CD4-positive, CD25-positive, alpha-beta regulatory T cell (primary cell): ENCODE measurements at regions not wholly inside any gene's neighbourhood (a gene's known extent, or its start where the extent isn't known, plus 50 kb on each side); places are given as distances from the start of the nearest gene placed in this dataset.

Experiments
- ATAC-seq, 2 donors: fragments of 150-1000 bp; cut with Tn5 transposase; one replicate each; pipeline ENCODE4 v1.10.0; 2021; ENCODE audit warnings: low read depth in 2 of 2, moderate number of reproducible peaks in 2 of 2, moderate library complexity in 1 of 2
- DNase-seq, 3 donors: peaks; one replicate each; pipeline versions ENCODE4 v3.0.0 to v3.0.0-alpha.2; 2012 to 2022; ENCODE audit warnings: mixed read lengths in 1 of 3
- H3K27ac ChIP-seq: one replicate; pipeline ENCODE4 v1.7.0; 2013; ENCODE audit warnings: mild to moderate bottlenecking, low read length; ENCODE audit not compliant: insufficient read depth, poor library complexity, severe bottlenecking
- H3K27me3 ChIP-seq: one replicate; pipeline ENCODE4 v1.7.0; 2013; ENCODE audit warnings: low read length; ENCODE audit not compliant: control insufficient read depth, insufficient read depth
- H3K36me3 ChIP-seq: one replicate; pipeline ENCODE4 v1.7.0; 2013; ENCODE audit warnings: mild to moderate bottlenecking, low read length, moderate library complexity; ENCODE audit not compliant: control insufficient read depth, insufficient read depth
- H3K4me1 ChIP-seq: 2 replicates; pipeline ENCODE4 v1.7.0; 2013; ENCODE audit warnings: mild to moderate bottlenecking, low read length; ENCODE audit not compliant: insufficient read depth, control insufficient read depth, poor library complexity, severe bottlenecking
- H3K4me3 ChIP-seq: one replicate; pipeline ENCODE4 v1.7.0; 2013; ENCODE audit warnings: low read depth, mild to moderate bottlenecking, low read length, moderate library complexity
- H3K9me3 ChIP-seq, 2 experiments: 1 replicate in 1 of 2; 2 replicates in 1 of 2; pipeline ENCODE4 v1.7.0; 2013; ENCODE audit warnings: low read length in 2 of 2, mild to moderate bottlenecking in 1 of 2, moderate library complexity in 1 of 2; ENCODE audit not compliant: control insufficient read depth in 2 of 2
- H3K27ac Mint-ChIP-seq, 3 donors: one replicate each; pipeline ENCODE4 v1.8.0; 2020 to 2022; ENCODE audit warnings: mild to moderate bottlenecking in 3 of 3, mixed read lengths in 3 of 3, moderate library complexity in 2 of 3
- H3K27me3 Mint-ChIP-seq: one replicate; pipeline ENCODE4 v1.8.0; 2022; ENCODE audit warnings: mild to moderate bottlenecking, mixed read lengths
- H3K36me3 Mint-ChIP-seq: one replicate; pipeline ENCODE4 v1.8.0; 2020; ENCODE audit warnings: mixed read lengths
- H3K4me1 Mint-ChIP-seq, 4 donors: one replicate each; pipeline ENCODE4 v1.8.0; 2020 to 2022; ENCODE audit warnings: mixed read lengths in 4 of 4, mild to moderate bottlenecking in 1 of 4
- H3K4me3 Mint-ChIP-seq, 4 donors: one replicate each; pipeline ENCODE4 v1.8.0; 2020 to 2022; ENCODE audit warnings: mild to moderate bottlenecking in 4 of 4, mixed read lengths in 4 of 4, moderate library complexity in 3 of 4
- H3K9me3 Mint-ChIP-seq, 7 donors: one replicate each; pipeline ENCODE4 v1.8.0; 2020 to 2022; ENCODE audit warnings: mixed read lengths in 7 of 7, mild to moderate bottlenecking in 3 of 7, moderate library complexity in 2 of 7

DNA sequence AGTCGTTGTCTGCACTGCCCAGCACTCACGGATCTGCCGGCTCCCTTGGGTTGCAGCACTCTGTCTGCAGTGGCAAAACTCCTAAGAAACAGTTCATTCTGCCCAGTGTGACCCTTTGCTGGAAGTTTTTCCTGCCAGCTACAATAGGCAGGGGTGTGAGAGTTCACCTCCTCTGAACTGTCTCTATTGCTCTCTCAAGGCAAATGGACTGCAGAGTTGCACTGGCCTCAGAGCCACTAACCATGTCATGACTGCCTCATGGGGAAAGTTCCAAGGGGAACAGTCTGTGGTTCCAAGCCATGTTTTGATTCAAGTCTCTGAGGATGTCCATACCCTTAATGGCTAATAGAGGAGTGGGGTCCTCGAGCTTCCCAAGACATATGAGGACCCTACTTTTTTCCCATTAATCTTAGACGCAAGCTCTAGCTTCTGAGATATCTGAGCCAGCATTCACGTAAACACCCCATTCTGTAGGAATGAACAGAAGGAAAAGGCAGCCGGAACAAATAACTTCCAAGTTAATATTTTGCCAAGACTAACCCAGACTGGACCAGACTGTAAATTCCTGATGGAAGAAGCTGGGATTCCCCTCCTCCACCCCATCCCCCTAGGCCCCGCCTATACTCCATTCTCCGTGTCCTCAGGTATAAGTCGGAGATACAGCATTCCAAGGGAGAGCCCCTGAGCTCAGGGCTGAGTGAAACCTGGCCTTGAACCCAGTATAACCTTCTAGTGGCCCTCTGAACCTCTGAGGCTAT lies 93.8 kb upstream of the AKT3 start:
- Histone ChIP-seq H3K27ac (no peak overlapping the region), H3K4me3 (no peak overlapping the region), H3K27me3 (no peaks in the 10 kb centered on the region), H3K4me1 (no peaks in the 10 kb centered on the region), H3K36me3 (no peaks in the 10 kb centered on the region), H3K9me3 (no peaks in the 10 kb centered on the region)
- peaks cover 0 to 2% (median 0%) of the 10 kb centered on the region in 4 donors for H3K4me1 Mint-ChIP-seq
- no peak for ATAC-seq
- peaks cover 15% of the 10 kb centered on the region for H3K27me3 Mint-ChIP-seq
- no peaks in the 10 kb centered on the region for H3K36me3 Mint-ChIP-seq
- H3K27ac Mint-ChIP-seq = no peak overlapping the region
- no peak for DNase-seq
- peaks cover 0 to 2% (median 0%) of the 10 kb centered on the region in 7 donors for H3K9me3 Mint-ChIP-seq
- no peak overlapping the region for H3K4me3 Mint-ChIP-seq

DNA sequence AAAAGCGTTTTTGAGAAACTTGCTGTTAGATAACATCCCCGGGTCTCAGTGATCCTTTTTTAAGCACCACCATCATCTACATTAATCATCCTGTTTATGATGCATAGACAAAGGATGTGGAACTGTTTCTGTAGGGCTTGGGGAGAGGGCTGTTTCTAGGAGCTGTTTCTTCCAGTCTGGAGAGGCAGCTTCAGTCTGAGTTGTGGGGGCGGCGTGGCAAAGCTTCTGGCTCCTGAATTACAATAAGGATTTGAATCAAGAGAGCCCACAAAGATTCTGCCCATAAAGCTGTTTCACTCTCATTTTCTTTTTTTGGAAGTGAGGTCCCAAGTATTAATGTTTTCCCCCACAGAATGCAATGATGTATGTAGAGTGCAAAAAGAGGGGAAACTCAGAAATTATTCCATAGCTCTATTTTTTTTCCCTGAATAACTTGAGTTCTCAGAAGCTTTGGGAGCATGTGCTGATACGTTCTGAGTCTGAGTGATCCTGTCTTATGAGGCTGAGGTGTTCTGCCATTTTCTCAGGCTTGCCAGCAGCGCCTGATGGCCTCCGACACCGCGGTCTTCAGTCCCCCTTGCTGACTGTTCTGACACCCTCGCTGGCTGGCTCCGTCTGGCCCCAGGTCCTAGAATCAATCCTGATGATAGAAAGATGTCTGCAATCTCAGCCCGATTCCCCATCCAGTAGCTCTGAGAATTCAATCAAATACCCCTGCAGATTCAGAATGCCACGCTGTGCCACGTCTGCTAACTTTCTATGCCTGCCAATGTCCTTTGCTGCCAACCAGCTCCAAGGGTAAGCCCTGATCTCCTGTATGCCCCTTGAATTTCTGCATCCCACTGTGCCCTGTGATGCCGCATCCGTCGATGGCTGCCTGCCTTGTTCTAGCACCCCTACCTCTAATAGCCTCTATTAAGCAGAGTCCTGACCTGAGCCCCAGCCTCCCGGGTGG lies 92.4 kb upstream of the AKT3 start:
- Mint-ChIP-seq H3K27ac (peak overlapping the region in 1 of 3 donors; percentile 74), H3K27me3 (peaks cover 15% of the 10 kb centered on the region), H3K4me3 (no peak overlapping the region), H3K4me1 (peaks cover 0 to 2% (median 0%) of the 10 kb centered on the region in 4 donors), H3K36me3 (no peaks in the 10 kb centered on the region), H3K9me3 (peaks cover 0 to 2% (median 0%) of the 10 kb centered on the region in 7 donors)
- Histone ChIP-seq H3K27me3 (no peaks in the 10 kb centered on the region), H3K9me3 (no peaks in the 10 kb centered on the region), H3K4me3 (no peak overlapping the region), H3K36me3 (no peaks in the 10 kb centered on the region), H3K27ac (no peak overlapping the region), H3K4me1 (no peaks in the 10 kb centered on the region)
- ATAC-seq = no peak
- no peak for DNase-seq

DNA sequence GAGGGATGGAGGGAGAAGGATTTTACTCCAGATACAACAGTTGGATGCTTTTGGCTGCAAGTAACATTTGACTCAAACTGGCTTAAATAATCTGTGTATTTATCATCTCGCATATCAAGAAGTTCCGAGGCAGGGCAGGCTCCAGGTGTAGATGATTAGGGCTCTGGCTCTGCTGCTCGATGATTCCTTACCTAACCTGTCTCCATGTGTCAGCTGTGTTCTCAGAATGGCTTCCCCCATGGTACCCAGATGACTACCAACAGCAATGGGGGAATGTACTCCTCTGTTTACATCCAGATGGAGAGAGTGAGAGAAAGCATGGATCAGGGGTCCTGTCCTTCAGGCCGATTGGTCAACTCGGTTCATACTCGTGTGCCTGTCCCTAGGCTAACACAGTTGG lies 90.4 kb upstream of the AKT3 start:
- no peak for DNase-seq
- H3K4me1 ChIP-seq = no peaks in the 10 kb centered on the region
- no peak overlapping the region for H3K4me3 Mint-ChIP-seq
- no peaks in the 10 kb centered on the region for H3K27me3 ChIP-seq
- no peak overlapping the region for H3K27ac ChIP-seq
- H3K4me1 Mint-ChIP-seq = no peaks in the 10 kb centered on the region
- H3K36me3 Mint-ChIP-seq = no peaks in the 10 kb centered on the region
- no peak overlapping the region for H3K4me3 ChIP-seq
- H3K27ac Mint-ChIP-seq = no peak overlapping the region
- ATAC-seq = no peak
- no peaks in the 10 kb centered on the region for H3K9me3 ChIP-seq
- peaks cover 0 to 2% (median under 1%) of the 10 kb centered on the region in 7 donors for H3K9me3 Mint-ChIP-seq
- peaks cover 16% of the 10 kb centered on the region for H3K27me3 Mint-ChIP-seq
- no peaks in the 10 kb centered on the region for H3K36me3 ChIP-seq

DNA sequence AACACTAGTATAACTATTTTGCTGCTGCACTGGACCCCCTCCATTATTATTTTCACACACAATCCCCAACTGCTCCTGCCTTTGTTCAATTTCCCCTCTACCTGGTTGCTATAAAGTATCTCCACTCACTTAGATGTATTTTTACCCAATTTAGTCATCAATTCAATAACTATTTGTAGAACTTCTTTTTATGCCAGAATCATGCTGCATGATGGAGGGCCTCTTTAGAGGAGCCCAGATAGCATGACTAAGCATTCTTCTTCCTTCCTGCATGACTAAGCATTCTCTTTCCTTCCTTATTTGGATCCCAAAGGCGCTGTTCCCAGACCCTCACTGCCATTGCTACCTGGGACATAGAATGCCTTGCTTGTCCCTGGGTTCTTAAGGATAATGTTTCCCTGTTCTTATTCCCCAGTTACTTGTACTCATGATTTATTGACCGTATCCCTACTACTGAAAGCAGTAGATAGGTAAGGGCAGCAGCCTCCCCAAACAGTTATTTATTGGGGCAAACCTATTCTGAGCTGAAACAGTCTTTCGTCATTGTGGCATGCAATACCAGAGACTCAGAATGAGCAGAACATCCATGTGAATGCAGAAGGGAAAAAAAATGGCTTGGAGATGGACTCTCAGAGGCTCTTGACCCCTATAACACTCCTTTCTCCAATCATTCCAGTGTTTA lies 89.3 kb upstream of the AKT3 start:
- H3K27me3 Mint-ChIP-seq = peaks cover 21% of the 10 kb centered on the region
- H3K9me3 Mint-ChIP-seq = peaks cover 0 to 8% (median 3%) of the 10 kb centered on the region in 7 donors
- H3K36me3 Mint-ChIP-seq = no peaks in the 10 kb centered on the region
- Histone ChIP-seq H3K4me1 (no peaks in the 10 kb centered on the region), H3K9me3 (no peaks in the 10 kb centered on the region), H3K27ac (no peak overlapping the region), H3K27me3 (peaks cover 3% of the 10 kb centered on the region), H3K36me3 (no peaks in the 10 kb centered on the region), H3K4me3 (no peak overlapping the region)
- H3K4me3 Mint-ChIP-seq = no peak overlapping the region
- no peaks in the 10 kb centered on the region for H3K4me1 Mint-ChIP-seq
- DNase-seq (no peak), ATAC-seq (no peak)
- no peak overlapping the region for H3K27ac Mint-ChIP-seq

DNA sequence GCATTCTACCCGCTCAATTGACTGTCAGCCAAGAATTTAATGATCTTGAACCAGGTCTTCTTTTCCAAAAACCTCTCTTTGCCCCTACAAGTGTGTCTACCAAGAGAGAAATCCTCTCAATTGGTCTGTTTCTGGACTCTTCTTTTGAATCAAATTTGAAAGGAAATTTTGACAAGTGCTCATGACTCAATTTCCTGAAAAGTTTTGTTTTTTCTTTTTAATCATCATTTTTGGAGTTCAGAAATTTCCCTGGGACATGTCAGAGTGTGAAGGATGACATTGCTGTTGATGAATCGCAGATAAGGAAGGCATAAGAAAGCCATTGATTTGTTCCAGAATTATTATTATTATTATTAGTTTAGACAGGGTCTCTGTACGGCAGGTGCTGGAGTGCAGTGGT lies 88.2 kb upstream of the AKT3 start:
- DNase-seq = no peak
- H3K36me3 ChIP-seq = no peaks in the 10 kb centered on the region
- H3K4me1 ChIP-seq = no peaks in the 10 kb centered on the region
- no peak overlapping the region for H3K4me3 ChIP-seq
- Mint-ChIP-seq H3K4me3 (no peak overlapping the region), H3K36me3 (no peaks in the 10 kb centered on the region), H3K27me3 (peaks cover 21% of the 10 kb centered on the region), H3K27ac (no peak overlapping the region), H3K4me1 (no peaks in the 10 kb centered on the region), H3K9me3 (peaks cover 0 to 8% (median 3%) of the 10 kb centered on the region in 7 donors)
- ATAC-seq = no peak
- no peaks in the 10 kb centered on the region for H3K9me3 ChIP-seq
- H3K27ac ChIP-seq = no peak overlapping the region
- peaks cover 3% of the 10 kb centered on the region for H3K27me3 ChIP-seq

DNA sequence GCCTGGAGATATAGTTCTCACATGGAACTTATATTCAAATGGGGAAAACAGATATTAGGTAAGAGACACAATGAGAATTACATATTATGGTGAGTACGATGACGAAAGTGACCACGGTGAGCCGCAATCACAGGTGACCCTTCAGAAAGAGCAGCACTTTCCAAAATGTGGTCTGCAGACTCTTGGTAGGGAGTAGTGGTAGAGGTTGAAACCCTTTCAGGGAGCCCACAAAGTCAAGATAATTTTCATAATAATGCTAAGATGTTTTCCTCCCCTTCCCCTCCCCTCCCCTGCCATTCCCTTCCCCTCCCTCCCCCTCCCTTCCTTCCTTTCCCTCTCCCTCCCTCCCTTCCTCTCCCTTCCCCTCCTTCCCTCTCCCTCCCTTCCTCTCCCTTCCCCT lies 83.5 kb upstream of the AKT3 start:
- H3K27me3 ChIP-seq = peaks cover 6% of the 10 kb centered on the region
- no peaks in the 10 kb centered on the region for H3K4me1 ChIP-seq
- Mint-ChIP-seq H3K9me3 (peaks cover 0 to 9% (median 5%) of the 10 kb centered on the region in 7 donors), H3K36me3 (no peaks in the 10 kb centered on the region), H3K27me3 (peaks cover 17% of the 10 kb centered on the region), H3K4me1 (no peaks in the 10 kb centered on the region), H3K4me3 (no peak overlapping the region), H3K27ac (no peak overlapping the region)
- ATAC-seq (no peak), DNase-seq (no peak)
- no peak overlapping the region for H3K4me3 ChIP-seq
- H3K27ac ChIP-seq = no peak overlapping the region
- no peaks in the 10 kb centered on the region for H3K36me3 ChIP-seq
- H3K9me3 ChIP-seq = no peaks in the 10 kb centered on the region

DNA sequence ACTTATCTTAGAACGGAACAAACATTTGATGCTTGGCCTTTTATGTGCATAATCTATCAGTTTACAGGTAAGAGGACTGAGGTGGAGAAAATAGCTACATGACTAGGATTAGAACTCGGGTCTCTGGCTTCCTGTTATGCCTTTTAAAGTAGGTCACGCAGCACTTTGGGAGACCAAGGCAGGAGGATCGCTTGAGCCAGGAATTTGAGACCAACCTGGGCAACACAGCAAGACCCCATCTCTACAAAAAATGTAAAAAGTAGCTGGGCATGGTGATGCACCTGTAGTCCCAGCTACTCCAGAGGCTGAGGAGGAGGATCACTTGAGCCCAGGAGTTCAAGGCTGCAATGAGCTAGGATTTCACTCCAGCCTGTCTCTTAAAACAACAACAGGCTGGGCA lies 81.9 kb upstream of the AKT3 start:
- H3K4me1 Mint-ChIP-seq = no peaks in the 10 kb centered on the region
- Histone ChIP-seq H3K4me3 (no peak overlapping the region), H3K27me3 (peaks cover 6% of the 10 kb centered on the region), H3K27ac (no peak overlapping the region), H3K9me3 (no peaks in the 10 kb centered on the region), H3K4me1 (no peaks in the 10 kb centered on the region), H3K36me3 (no peaks in the 10 kb centered on the region)
- peaks cover 17% of the 10 kb centered on the region for H3K27me3 Mint-ChIP-seq
- H3K36me3 Mint-ChIP-seq = no peaks in the 10 kb centered on the region
- ATAC-seq (no peak), DNase-seq (no peak)
- no peak overlapping the region for H3K27ac Mint-ChIP-seq
- no peak overlapping the region for H3K4me3 Mint-ChIP-seq
- peaks cover 0 to 9% (median 5%) of the 10 kb centered on the region in 7 donors for H3K9me3 Mint-ChIP-seq
